Vagina (tissue), 2 donors: ENCODE measurements at regions not wholly inside any gene's neighbourhood (a gene's known extent, or its start where the extent isn't known, plus 50 kb on each side); places are given as distances from the start of the nearest gene placed in this dataset.

Experiments used
- POLR2AphosphoS5 ChIP-seq, 2 donors: sonication (generic); formaldehyde crosslinking; IDR thresholded peaks; one replicate each; pipeline ENCODE4 v1.9.0; 2017; ENCODE audit warnings: antibody characterized with exemption in 2 of 2, mild to moderate bottlenecking in 2 of 2, low read depth in 1 of 2; ENCODE audit not compliant: insufficient read depth in 1 of 2
- TF ChIP-seq, protein P1 (sequence below), 3 experiments: fragments of 450-650 bp in 2 of 3; fragments of 200-600 bp in 1 of 3; sonication (generic) in 1 of 3; IDR thresholded peaks; one replicate each; pipeline ENCODE4 v1.5.1; 2017 to 2019; ENCODE audit warnings: antibody characterized with exemption in 3 of 3, mild to moderate bottlenecking in 2 of 3, moderate library complexity in 2 of 3

DNA sequence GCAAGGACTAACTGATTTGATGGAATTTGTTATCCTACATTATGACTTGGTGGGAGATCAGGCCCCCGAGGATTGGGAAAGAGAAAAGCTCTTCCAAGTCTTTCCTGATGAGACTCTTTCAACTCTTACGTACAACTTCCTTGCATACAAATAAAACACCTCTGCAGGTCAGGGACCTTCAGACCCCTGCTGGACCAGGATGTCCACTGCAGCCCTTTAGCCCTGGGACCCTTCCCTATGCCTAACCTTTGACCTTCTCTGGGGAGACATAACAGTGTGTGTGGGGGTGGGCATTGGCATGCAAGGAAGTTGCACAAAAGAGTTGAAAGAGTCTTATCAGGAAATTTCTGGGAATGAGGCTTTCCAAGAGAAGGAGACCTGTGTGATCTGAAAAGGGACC is 859.4 kb downstream of the TYW1 start:
- TF ChIP-seq, protein P1, sequence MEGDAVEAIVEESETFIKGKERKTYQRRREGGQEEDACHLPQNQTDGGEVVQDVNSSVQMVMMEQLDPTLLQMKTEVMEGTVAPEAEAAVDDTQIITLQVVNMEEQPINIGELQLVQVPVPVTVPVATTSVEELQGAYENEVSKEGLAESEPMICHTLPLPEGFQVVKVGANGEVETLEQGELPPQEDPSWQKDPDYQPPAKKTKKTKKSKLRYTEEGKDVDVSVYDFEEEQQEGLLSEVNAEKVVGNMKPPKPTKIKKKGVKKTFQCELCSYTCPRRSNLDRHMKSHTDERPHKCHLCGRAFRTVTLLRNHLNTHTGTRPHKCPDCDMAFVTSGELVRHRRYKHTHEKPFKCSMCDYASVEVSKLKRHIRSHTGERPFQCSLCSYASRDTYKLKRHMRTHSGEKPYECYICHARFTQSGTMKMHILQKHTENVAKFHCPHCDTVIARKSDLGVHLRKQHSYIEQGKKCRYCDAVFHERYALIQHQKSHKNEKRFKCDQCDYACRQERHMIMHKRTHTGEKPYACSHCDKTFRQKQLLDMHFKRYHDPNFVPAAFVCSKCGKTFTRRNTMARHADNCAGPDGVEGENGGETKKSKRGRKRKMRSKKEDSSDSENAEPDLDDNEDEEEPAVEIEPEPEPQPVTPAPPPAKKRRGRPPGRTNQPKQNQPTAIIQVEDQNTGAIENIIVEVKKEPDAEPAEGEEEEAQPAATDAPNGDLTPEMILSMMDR (IDR thresholded peaks at IDR 0.05), result no peak
- no peak for TF ChIP-seq POLR2AphosphoS5 (IDR thresholded peaks at IDR 0.05; ENCODE audit: insufficient read depth in 1 of 2, low read depth in 1 of 2)
